Mammary epithelial cell (primary cell): ENCODE measurements at regions not wholly inside any gene's neighbourhood (a gene's known extent, or its start where the extent isn't known, plus 50 kb on each side); places are given as distances from the start of the nearest gene placed in this dataset.

ENCODE experiments used
- EZH2 ChIP-seq: IDR thresholded peaks from 2 replicates; pipeline ENCODE4 v1.6.1; 2012; ENCODE audit warnings: low read length, inconsistent platforms, borderline replicate concordance
- TF ChIP-seq, protein P1 (sequence below), 2 donors: IDR thresholded peaks in 1 of 2; conservative IDR thresholded peaks in 1 of 2; 2 replicates each; pipeline ENCODE4 v1.5.1; 2011 to 2012; ENCODE audit warnings: inconsistent platforms in 2 of 2, low read length in 2 of 2, mild to moderate bottlenecking in 2 of 2, control low read depth in 1 of 2, low read depth in 1 of 2; ENCODE audit not compliant: insufficient read depth in 1 of 2; ENCODE audit errors: extremely low read depth in 1 of 2

GRCh38 chr1:217270101-217270500 is 360.8 kb downstream of the GPATCH2 start:
- TF ChIP-seq, protein P1, sequence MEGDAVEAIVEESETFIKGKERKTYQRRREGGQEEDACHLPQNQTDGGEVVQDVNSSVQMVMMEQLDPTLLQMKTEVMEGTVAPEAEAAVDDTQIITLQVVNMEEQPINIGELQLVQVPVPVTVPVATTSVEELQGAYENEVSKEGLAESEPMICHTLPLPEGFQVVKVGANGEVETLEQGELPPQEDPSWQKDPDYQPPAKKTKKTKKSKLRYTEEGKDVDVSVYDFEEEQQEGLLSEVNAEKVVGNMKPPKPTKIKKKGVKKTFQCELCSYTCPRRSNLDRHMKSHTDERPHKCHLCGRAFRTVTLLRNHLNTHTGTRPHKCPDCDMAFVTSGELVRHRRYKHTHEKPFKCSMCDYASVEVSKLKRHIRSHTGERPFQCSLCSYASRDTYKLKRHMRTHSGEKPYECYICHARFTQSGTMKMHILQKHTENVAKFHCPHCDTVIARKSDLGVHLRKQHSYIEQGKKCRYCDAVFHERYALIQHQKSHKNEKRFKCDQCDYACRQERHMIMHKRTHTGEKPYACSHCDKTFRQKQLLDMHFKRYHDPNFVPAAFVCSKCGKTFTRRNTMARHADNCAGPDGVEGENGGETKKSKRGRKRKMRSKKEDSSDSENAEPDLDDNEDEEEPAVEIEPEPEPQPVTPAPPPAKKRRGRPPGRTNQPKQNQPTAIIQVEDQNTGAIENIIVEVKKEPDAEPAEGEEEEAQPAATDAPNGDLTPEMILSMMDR (conservative IDR thresholded peaks at IDR 0.05 in 1 of 2, IDR thresholded peaks at IDR 0.05 in 1 of 2; ENCODE audit: extremely low read depth in 1 of 2, insufficient read depth in 1 of 2, low read depth in 1 of 2, low read length in 2 of 2), result no peak
- TF ChIP-seq EZH2, result no peak
